ENCODE measurements at regions not wholly inside any gene's neighbourhood (a gene's known extent, or its start where the extent isn't known, plus 50 kb on each side); places are given as distances from the start of the nearest gene placed in this dataset.

GRCh38 chr4:33189169-33189568 lies 2469.0 kb downstream of the PCDH7 start:
- TF ChIP-seq CTCF (conservative IDR thresholded peaks at IDR 0.05 in 1 of 2, IDR thresholded peaks at IDR 0.05 in 1 of 2; ENCODE audit: low read depth in 1 of 2, low read length in 2 of 2) (no peak), EZH2 (IDR thresholded peaks at IDR 0.05; ENCODE audit: low read length, missing control alignments) (no peak)

Measured in fibroblast of lung (primary cell).